ENCODE measurements at regions not wholly inside any gene's neighbourhood (a gene's known extent, or its start where the extent isn't known, plus 50 kb on each side); places are given as distances from the start of the nearest gene placed in this dataset.

DNA sequence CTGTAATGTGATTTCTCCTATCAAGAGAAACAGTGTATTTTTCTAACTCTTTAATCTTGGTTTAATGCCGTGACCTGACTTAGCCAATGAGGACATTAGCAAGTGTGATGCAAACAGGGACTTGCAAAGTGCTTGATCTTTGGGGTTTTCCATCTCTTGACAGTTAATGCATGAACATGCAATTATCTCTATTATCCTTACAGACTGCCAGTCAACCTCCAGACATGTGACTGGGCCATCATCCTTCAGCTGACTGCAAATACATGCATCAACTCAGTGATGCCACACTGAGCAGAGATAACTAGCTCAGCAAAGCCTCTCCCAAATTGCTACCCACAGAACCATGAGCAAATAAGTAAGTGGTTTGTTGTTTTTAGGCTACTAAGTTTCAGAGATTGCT, 409.6 kb downstream of the GPAM start:
- Mint-ChIP-seq H3K4me3 (ENCODE audit: low read depth) (no peak overlapping the region), H3K4me1 (ENCODE audit: low read depth) (no peaks in the 10 kb centered on the region), H3K27ac (no peak overlapping the region), H3K36me3 (ENCODE audit: low read depth) (no peaks in the 10 kb centered on the region), H3K27me3 (ENCODE audit: low read depth) (no peaks in the 10 kb centered on the region), H3K9me3 (no peaks in the 10 kb centered on the region)
- intact Hi-C loops (cut with micrococcal nuclease) = no loop called here
- no peak for DNase-seq (ENCODE audit: low spot score)

DNA sequence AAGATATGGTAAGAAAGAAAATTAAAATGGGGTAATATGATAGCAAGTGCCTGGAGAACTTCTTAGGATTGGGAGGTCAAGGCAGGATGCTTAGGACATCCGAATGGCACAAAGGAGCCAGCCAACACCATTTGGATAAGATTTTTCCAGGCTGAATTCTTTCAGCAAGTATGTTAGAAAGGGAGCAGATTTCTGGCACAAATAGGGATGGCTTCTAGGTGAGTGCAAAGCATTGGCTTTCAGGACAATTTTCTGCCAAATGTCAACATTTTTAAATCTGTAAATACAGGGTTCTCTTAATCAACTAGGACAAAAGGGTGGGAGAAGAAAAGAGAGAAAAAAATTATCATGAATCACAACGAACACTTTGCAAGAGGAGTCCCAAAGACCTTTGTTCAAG, 409.1 kb downstream of the GPAM start:
- Mint-ChIP-seq H3K9me3 (no peaks in the 10 kb centered on the region), H3K4me1 (ENCODE audit: low read depth) (no peaks in the 10 kb centered on the region), H3K27me3 (ENCODE audit: low read depth) (no peaks in the 10 kb centered on the region), H3K36me3 (ENCODE audit: low read depth) (no peaks in the 10 kb centered on the region), H3K4me3 (ENCODE audit: low read depth) (no peak overlapping the region), H3K27ac (no peak overlapping the region)
- no peak for DNase-seq (ENCODE audit: low spot score)
- intact Hi-C loops (cut with micrococcal nuclease) = no loop called here

DNA sequence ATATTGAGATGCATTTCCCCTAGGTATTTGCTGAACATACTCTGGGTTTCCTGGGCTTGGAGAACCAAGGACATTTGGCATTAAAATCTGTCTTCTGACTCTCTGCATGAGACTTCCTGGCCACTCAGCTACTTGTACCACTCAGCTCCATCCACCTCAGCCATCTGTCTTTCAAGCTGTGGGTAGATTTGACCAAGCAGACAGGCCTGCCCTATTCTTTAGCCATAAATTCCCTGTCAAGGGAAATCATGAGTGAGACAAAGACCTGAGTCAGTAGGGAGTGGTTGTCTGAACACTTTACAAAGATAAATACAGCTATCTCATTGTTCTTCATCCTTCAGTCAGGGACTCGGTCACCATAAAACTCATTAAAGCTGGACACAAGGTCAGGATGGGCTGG, 399.1 kb downstream of the GPAM start:
- Mint-ChIP-seq H3K9me3 (no peaks in the 10 kb centered on the region), H3K27me3 (ENCODE audit: low read depth) (no peaks in the 10 kb centered on the region), H3K4me1 (ENCODE audit: low read depth) (no peaks in the 10 kb centered on the region), H3K4me3 (ENCODE audit: low read depth) (no peak overlapping the region), H3K27ac (no peak overlapping the region), H3K36me3 (ENCODE audit: low read depth) (no peaks in the 10 kb centered on the region)
- DNase-seq (ENCODE audit: low spot score) = no peak
- intact Hi-C loops (cut with micrococcal nuclease) = no loop called here

DNA sequence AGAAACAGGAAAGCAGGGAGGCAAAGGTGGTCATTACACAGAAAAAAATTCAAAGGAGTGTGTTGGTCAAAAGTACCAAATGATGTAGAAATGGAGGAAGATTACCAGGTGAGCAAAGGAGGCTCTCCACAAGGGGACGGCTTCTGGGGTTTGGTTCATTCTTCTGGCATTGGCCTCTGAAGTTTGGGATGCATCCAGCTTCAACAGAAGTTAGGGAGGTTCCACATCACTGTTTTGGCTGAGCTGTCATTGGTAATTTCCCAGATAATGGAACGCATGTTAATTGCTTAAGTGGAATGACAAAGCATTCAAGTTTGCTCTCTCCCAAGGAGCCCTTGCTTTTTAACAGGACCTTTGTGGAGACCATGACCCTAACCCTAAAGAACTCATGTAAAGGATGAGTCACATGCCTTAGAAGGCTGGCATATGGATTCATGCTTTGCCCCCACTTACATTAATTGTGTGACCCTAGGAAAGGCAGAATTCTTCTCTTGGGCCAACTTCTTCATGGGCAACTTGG, 398.6 kb downstream of the GPAM start:
- Mint-ChIP-seq H3K36me3 (ENCODE audit: low read depth) (no peaks in the 10 kb centered on the region), H3K4me1 (ENCODE audit: low read depth) (no peaks in the 10 kb centered on the region), H3K9me3 (no peaks in the 10 kb centered on the region), H3K4me3 (ENCODE audit: low read depth) (no peak overlapping the region), H3K27ac (no peak overlapping the region), H3K27me3 (ENCODE audit: low read depth) (no peaks in the 10 kb centered on the region)
- no peak for DNase-seq (ENCODE audit: low spot score)
- intact Hi-C loops (cut with micrococcal nuclease) = no loop called here

DNA sequence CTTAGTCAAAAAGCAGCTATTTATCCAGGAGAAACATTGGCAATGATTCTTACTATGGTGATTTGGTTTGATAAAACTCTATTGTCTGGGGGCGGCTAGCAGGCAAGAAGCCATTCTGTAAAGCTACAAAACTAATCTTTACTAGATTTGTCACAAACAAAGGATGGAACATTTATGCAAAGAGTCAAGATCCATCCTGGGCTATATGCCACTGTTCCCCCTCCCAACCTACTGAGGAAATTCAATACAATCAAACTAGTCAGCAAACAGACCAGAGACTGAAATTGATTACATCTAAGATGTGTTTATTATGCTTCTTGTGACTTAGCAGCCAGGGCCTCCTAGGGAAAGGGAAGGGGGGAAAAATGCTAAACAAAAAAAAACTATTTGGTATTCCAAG, 397.6 kb downstream of the GPAM start:
- H3K27me3 Mint-ChIP-seq (ENCODE audit: low read depth) = no peaks in the 10 kb centered on the region
- H3K9me3 Mint-ChIP-seq = no peaks in the 10 kb centered on the region
- no peaks in the 10 kb centered on the region for H3K36me3 Mint-ChIP-seq (ENCODE audit: low read depth)
- no peak overlapping the region for H3K27ac Mint-ChIP-seq
- H3K4me1 Mint-ChIP-seq (ENCODE audit: low read depth) = no peaks in the 10 kb centered on the region
- intact Hi-C loops (cut with micrococcal nuclease) = no loop called here
- no peak for DNase-seq (ENCODE audit: low spot score)
- H3K4me3 Mint-ChIP-seq (ENCODE audit: low read depth) = no peak overlapping the region

DNA sequence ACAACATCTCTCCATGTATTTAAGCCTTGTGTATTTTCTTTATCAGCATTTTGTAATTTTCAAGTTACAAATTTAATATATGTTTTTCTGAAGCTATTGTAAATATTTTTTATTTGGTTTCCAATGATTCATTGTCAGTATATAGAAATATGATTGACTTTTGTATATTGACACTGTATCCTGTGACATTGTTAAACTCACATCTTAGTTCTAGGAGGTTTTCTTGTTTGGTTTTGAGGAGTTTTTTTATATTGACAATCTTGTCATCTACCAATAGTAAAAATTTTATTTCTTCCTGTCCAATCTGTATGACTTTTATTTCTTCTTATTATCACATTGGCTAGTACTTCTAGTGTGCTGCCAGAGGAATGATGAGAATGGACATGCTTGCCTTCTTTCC, 393.7 kb downstream of the GPAM start:
- H3K4me3 Mint-ChIP-seq (ENCODE audit: low read depth) = no peak overlapping the region
- no peaks in the 10 kb centered on the region for H3K9me3 Mint-ChIP-seq
- H3K36me3 Mint-ChIP-seq (ENCODE audit: low read depth) = no peaks in the 10 kb centered on the region
- no peak overlapping the region for H3K27ac Mint-ChIP-seq
- intact Hi-C loops (cut with micrococcal nuclease) = no loop called here
- no peaks in the 10 kb centered on the region for H3K4me1 Mint-ChIP-seq (ENCODE audit: low read depth)
- DNase-seq (ENCODE audit: low spot score) = no peak
- no peaks in the 10 kb centered on the region for H3K27me3 Mint-ChIP-seq (ENCODE audit: low read depth)

DNA sequence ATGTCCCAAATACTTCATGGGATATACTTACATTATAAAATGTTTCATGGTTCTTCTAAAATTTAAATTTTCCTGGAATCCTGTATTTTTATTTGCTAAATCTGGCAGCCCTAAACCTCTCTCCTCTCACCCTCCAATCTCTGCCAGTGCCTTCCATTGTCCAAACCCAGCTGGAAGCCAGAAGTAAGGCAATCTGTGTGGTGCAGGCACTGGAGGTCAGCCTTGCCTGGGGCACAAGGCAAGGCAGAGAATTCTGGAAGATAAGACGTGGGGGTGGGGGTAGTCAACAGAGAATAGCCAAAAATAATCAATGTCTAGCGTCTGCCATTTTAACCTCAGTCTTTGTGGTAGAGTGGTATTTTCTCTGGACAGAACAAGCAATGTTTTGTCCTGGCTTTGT, 381.7 kb downstream of the GPAM start:
- no peaks in the 10 kb centered on the region for H3K4me1 Mint-ChIP-seq (ENCODE audit: low read depth)
- intact Hi-C loops (cut with micrococcal nuclease) = no loop called here
- no peak for DNase-seq (ENCODE audit: low spot score)
- peaks cover 6% of the 10 kb centered on the region for H3K9me3 Mint-ChIP-seq
- H3K27me3 Mint-ChIP-seq (ENCODE audit: low read depth) = no peaks in the 10 kb centered on the region
- H3K4me3 Mint-ChIP-seq (ENCODE audit: low read depth) = no peak overlapping the region
- H3K27ac Mint-ChIP-seq = no peak overlapping the region
- H3K36me3 Mint-ChIP-seq (ENCODE audit: low read depth) = no peaks in the 10 kb centered on the region

DNA sequence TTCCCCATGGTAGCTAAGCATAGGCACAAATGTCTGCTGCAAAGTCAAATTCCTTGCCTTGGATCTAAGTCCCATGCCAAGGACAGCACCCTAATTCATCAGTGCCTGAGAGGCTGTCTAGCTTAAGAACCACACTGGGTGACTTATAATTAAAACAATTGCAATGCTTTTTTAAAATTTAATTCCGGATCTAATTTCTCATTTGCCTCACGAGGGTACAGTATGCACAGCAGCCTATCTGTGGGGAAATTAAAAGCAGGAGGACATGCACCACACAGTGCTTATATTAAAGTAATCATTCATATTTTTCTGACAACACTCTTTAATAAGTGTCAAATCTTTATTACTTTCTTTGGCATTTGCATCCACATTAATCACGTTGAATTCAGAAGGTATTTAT, 378.8 kb downstream of the GPAM start:
- Mint-ChIP-seq H3K27me3 (ENCODE audit: low read depth) (no peaks in the 10 kb centered on the region), H3K27ac (no peak overlapping the region), H3K4me3 (ENCODE audit: low read depth) (no peak overlapping the region), H3K4me1 (ENCODE audit: low read depth) (no peaks in the 10 kb centered on the region), H3K36me3 (ENCODE audit: low read depth) (no peaks in the 10 kb centered on the region), H3K9me3 (no peaks in the 10 kb centered on the region)
- intact Hi-C loops (cut with micrococcal nuclease) = no loop called here
- no peak for DNase-seq (ENCODE audit: low spot score)

DNA sequence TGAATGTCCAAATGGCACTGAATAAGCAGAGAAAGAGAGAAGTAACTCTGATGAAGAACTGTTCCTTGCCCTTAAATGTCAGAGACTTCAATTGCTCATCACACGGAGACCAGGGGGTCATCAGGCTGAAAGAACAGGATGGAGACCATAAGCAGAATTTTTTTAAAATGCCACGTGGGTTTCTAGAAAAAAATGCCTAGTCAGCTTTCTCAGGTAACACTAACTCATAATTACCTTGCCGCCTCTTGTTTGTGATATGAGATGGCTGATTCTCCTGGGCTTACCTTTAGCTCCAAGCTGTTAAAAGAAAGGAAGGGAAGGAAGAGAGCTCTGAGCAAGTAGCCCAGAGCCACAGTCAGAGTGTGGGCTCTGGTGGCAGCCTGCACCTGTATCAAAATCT, 372.0 kb downstream of the GPAM start:
- Mint-ChIP-seq H3K9me3 (no peaks in the 10 kb centered on the region), H3K36me3 (ENCODE audit: low read depth) (no peaks in the 10 kb centered on the region), H3K4me3 (ENCODE audit: low read depth) (no peak overlapping the region), H3K4me1 (ENCODE audit: low read depth) (no peaks in the 10 kb centered on the region), H3K27me3 (ENCODE audit: low read depth) (no peaks in the 10 kb centered on the region), H3K27ac (no peak overlapping the region)
- DNase-seq (ENCODE audit: low spot score) = no peak
- intact Hi-C loops (cut with micrococcal nuclease) = no loop called here

DNA sequence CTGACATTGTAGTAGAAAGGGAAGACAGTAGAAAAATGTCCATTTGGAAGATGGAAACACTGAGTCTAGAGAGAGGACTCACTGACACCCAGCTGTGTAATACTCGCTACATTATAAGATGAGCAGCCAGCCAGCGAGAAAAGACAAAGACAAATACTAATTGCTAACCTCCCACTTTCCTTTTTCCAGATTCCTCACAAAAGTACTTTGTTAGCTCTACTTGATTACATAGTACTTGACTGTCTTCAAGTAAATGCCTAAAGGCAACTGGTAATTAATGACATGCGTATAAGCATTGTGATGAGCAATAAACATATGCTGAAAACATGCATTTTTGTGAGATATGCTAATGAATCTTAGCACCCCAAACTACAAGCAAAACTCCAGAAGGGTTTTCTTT, 363.1 kb downstream of the GPAM start:
- H3K36me3 Mint-ChIP-seq (ENCODE audit: low read depth) = no peaks in the 10 kb centered on the region
- H3K27ac Mint-ChIP-seq = no peak overlapping the region
- no peak for DNase-seq (ENCODE audit: low spot score)
- H3K4me3 Mint-ChIP-seq (ENCODE audit: low read depth) = no peak overlapping the region
- H3K9me3 Mint-ChIP-seq = no peaks in the 10 kb centered on the region
- no peaks in the 10 kb centered on the region for H3K27me3 Mint-ChIP-seq (ENCODE audit: low read depth)
- intact Hi-C loops (cut with micrococcal nuclease) = no loop called here
- no peaks in the 10 kb centered on the region for H3K4me1 Mint-ChIP-seq (ENCODE audit: low read depth)

DNA sequence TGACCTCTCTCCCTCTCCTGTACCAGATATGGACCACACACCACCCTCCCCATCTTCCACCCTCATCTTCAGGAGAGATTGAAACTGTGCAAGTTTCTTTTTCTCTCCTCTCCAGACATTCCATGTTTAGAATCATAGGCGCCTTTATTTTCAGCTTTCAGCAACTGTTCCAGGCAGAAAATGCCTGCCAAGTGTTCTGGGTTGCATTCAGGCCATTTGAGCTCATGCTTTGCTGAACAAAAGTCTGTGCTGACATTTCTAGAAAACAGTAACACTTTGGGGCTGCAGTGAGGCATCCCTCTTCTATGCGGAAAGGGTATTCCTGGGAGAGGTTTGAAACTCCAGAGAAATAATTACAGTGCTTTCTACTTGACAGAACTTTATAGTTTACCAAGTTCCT, 361.7 kb downstream of the GPAM start:
- DNase-seq (ENCODE audit: low spot score) = no peak
- intact Hi-C loops (cut with micrococcal nuclease) = no loop called here
- Mint-ChIP-seq H3K27ac (no peak overlapping the region), H3K36me3 (ENCODE audit: low read depth) (no peaks in the 10 kb centered on the region), H3K4me3 (ENCODE audit: low read depth) (no peak overlapping the region), H3K27me3 (ENCODE audit: low read depth) (no peaks in the 10 kb centered on the region), H3K9me3 (no peaks in the 10 kb centered on the region), H3K4me1 (ENCODE audit: low read depth) (no peaks in the 10 kb centered on the region)

DNA sequence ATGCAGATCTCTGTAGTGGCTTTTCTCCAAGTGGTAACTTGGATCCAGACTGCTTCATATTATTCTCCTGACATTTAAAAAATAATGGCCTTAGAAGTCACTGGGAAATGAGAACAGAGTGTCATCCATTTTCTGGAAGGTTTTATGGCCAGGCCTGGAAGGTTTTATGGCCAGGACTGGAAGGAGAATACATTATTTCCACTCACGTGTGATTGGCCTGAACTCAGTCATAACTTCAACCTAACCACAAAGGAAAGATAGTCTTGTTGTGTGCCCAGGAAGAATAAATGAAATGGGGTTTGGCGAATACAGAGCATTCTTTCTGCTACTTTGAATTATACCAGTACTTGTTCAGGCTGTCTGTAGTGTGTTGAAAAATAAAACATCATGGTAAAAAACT, 360.9 kb downstream of the GPAM start:
- H3K36me3 Mint-ChIP-seq (ENCODE audit: low read depth) = no peaks in the 10 kb centered on the region
- no peaks in the 10 kb centered on the region for H3K4me1 Mint-ChIP-seq (ENCODE audit: low read depth)
- no peak overlapping the region for H3K27ac Mint-ChIP-seq
- no peaks in the 10 kb centered on the region for H3K9me3 Mint-ChIP-seq
- no peak overlapping the region for H3K4me3 Mint-ChIP-seq (ENCODE audit: low read depth)
- intact Hi-C loops (cut with micrococcal nuclease) = no loop called here
- no peaks in the 10 kb centered on the region for H3K27me3 Mint-ChIP-seq (ENCODE audit: low read depth)
- no peak for DNase-seq (ENCODE audit: low spot score)

DNA sequence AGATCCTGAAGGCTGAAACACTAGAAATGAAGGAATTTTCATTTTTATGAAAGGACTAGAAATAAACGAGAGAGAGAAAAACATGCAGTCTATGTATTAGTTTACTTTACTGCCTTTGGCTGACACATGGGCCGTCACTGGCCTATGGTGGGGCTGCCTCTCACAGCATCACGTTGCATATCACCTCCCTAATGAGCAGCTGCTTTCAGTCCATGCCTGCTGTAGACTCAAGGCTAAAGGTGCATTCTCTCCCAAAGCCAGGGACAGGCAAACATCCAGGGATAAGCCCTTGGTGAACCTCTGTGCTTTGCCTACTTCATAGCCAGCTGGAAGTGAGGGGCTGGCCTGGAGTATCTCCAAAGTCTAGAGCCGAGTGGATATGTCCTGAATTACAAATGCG, 359.4 kb downstream of the GPAM start:
- intact Hi-C loops (cut with micrococcal nuclease) = no loop called here
- H3K9me3 Mint-ChIP-seq = no peaks in the 10 kb centered on the region

DNA sequence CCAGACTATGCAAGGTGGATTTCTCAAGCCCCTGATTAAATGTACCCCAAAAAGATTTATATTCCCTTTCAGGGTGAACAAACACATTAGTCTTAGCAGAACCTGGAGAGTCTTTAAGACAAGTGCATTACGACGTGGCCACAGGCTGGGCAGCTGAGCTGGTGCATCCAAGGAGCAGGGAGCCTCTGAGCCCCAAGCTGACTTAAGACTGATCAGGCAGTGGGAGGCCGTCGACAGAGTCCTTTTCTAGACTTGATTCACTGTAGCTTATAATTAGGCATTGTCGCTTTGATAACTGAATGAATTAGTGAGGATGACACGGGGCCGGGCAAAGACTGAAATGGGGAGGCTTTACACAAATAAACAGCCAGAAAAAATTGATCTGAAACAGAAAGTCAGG, 353.2 kb downstream of the GPAM start:
- no peaks in the 10 kb centered on the region for H3K4me1 Mint-ChIP-seq (ENCODE audit: low read depth)
- no peaks in the 10 kb centered on the region for H3K27me3 Mint-ChIP-seq (ENCODE audit: low read depth)
- intact Hi-C loops (cut with micrococcal nuclease) = no loop called here
- H3K27ac Mint-ChIP-seq = no peak overlapping the region
- no peaks in the 10 kb centered on the region for H3K36me3 Mint-ChIP-seq (ENCODE audit: low read depth)
- H3K4me3 Mint-ChIP-seq (ENCODE audit: low read depth) = no peak overlapping the region
- no peaks in the 10 kb centered on the region for H3K9me3 Mint-ChIP-seq
- DNase-seq (ENCODE audit: low spot score) = no peak

More for the DNA sequence above, 359.4 kb downstream of the GPAM start:
- no peaks in the 10 kb centered on the region for H3K27me3 Mint-ChIP-seq (ENCODE audit: low read depth)
- H3K36me3 Mint-ChIP-seq (ENCODE audit: low read depth) = no peaks in the 10 kb centered on the region
- no peak overlapping the region for H3K4me3 Mint-ChIP-seq (ENCODE audit: low read depth)
- H3K4me1 Mint-ChIP-seq (ENCODE audit: low read depth) = no peaks in the 10 kb centered on the region
- DNase-seq (ENCODE audit: low spot score) = no peak
- H3K27ac Mint-ChIP-seq = no peak overlapping the region

Data from activated T-helper 2 cell treated with anti-CD3 and anti-CD28 coated beads, Interferon-gamma antibody, Interleukin-2, Interleukin-4, amounts not matched to agents 10 μg/mL and 5 μg/mL and 100 μg/mL, durations not matched to agents 14 hours and 24 hours and 36 hours (primary cell).